GM18502 (cell line): ENCODE measurements at regions not wholly inside any gene's neighbourhood (a gene's known extent, or its start where the extent isn't known, plus 50 kb on each side); places are given as distances from the start of the nearest gene placed in this dataset.

Experiments used
- ATAC-seq: cut with Tn5 transposase; IDR thresholded peaks from one replicate; pipeline ENCODE4 v1.9.1; 2021; ENCODE audit warnings: mild to moderate bottlenecking; ENCODE audit not compliant: unreplicated experiment, poor library complexity

DNA sequence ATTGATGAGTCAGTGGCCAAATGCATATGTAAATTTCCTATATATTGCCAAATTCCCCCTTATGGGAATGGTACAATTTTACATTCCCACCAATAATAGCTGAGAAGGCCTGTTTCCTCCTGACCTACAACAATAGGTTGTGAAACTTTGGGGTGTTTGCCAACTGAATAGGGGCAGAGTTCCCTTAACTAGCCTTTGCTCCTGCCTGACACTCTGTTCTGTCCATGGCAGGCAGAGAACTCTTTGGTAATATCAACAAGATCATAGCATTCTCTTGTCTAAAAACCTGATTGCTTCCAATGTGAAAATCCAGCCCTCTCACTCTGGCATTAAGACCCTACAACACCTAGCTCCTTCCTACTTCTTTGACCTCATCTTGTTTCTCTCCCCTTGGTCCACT, 149.7 kb downstream of the HAPSTR1 start:
- ATAC-seq, result no peak

DNA sequence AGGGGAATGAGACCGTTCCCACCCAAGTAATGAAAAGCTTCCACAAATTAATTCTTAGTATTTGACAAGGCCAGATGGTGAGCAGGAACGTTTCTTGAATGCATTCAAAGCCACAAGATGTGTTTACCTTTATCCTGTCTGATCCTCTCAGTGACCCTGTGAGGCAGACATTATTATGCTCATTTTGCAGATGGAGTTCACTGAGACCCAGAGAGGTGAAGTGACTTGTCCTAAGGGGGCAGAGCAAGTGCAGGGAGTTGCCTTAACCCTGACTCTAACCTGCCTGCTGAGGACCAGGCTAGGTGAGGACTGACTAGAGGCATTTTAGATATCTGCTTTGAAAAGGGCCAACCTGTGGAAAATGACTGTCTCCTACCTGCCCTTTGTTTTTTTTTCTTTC, 156.7 kb downstream of the HAPSTR1 start:
- no peak for ATAC-seq

DNA sequence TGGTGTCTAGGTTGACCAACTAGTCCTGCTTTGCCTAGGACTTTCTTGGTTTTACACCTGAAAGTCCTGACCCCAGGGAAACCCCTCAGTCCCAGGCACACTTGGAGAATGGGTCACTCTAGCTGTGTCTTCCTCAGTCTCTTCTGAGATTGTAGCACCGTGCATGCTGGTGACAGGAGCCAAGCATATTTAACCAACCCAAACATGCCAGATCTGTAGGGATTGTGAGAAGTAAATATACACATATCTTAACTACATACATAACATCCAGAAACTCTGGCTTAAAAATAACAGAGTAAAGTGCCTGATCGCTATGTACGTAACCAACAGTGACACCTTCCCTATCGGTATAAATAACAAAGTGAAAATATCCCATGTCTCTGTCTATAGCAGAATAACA, 158.1 kb downstream of the HAPSTR1 start:
- no peak for ATAC-seq

DNA sequence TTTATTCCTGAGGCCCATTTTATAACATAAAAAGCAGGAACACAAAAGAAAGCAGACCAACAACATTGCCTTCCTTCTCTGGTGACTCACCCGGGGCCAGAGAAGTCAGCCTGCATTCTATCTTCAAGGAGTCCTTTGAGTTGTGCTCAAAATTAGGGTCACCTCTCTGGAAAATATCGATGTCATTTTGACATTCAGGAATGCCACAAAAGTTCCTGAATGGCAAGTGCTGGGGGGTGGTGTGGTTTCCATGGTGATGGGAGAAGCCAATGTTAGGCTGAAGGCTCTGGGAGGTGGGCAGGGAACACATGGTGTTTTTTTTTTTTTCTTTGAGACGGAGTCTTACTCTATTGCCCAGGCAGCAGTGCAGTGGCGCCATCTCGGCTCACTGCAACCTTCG, 159.6 kb downstream of the HAPSTR1 start:
- no peak for ATAC-seq

DNA sequence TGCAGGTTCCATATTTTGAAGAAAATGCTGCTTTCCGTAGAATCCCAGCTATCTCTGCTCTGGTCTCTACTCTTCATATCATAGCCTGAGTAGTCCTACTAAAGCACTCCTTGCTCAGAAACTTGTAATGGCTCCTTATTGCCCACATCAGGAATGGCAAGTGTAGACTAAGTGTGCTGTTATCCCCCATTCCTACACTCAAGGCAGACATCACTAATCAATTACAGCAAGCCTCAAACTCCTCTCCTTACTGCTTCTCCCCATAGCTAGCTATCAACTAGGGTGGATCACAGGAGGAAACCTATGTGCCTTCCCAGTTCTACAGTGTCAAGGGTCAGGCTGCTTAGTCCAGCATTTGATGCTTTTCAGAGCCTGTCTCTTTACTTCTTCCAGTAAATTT, 163.4 kb downstream of the HAPSTR1 start:
- no peak for ATAC-seq

DNA sequence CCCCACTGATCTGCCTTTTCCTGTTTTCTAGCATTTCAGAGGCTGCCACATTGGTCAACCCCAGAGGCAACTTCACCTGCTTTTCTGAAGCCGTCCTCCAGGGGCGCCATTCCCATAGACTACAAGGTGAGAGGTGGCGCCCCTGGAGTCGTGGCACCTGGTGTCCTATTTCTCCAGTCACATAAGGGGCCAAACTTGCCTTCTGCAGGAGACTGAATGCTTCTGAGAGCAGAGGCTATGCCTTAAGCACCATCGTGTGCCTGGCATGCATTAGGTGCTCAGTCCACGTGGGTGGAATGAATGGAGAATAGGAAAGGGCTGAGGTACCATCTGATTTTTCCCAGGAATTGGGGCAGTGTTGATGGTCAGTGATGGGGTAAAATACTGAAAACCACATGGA, 164.8 kb downstream of the HAPSTR1 start:
- ATAC-seq, result no peak

DNA sequence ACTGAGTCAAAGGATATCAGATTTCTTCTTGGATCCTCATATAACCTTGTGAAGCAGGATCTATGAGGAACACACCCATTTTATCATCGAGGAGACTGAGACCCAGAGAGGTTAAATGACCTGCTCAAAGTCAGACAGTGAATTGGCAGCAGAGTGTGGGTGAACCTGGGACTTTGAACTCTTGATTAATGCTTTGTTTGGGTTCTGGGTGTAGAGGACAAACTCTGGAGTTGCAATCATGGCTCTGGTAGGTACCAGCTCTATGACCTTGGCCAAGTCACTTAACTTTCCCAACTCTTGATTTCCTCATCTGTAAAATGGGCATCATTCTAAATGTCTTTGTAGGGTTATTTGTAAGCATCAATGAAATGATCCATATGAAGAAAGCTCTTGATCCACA, 166.4 kb downstream of the HAPSTR1 start:
- ATAC-seq, result no peak

DNA sequence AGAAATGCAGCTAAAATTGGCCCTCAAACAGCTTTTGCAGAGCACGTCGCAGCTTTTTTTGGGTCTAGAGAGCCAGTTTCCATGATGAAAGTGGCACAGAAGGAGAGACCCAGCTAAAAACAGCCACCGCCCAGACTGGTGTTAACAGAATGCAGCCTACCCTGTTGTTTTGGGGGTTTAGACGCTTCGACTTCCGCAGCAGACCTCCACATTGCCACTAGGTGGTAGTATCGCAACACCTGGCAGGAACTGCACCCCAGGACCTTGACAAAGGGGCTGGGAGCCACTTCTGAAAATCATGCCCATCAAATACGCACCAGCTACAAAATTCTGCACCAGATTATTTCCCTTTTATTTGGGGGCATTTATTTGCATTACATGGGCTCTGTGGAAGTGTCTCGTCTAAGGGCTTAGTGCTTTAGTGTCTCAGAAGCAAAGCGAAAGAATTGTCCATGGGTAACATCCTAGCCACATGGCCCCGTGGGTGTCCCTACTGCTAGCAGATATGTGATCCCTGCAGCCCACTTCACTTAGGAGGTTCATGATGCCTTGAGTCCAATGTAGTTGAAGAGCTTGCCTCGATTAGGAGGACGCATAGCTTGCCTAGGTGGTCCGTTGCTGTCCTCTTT, 167.1 kb downstream of the HAPSTR1 start:
- peak; percentile 43 for ATAC-seq

DNA sequence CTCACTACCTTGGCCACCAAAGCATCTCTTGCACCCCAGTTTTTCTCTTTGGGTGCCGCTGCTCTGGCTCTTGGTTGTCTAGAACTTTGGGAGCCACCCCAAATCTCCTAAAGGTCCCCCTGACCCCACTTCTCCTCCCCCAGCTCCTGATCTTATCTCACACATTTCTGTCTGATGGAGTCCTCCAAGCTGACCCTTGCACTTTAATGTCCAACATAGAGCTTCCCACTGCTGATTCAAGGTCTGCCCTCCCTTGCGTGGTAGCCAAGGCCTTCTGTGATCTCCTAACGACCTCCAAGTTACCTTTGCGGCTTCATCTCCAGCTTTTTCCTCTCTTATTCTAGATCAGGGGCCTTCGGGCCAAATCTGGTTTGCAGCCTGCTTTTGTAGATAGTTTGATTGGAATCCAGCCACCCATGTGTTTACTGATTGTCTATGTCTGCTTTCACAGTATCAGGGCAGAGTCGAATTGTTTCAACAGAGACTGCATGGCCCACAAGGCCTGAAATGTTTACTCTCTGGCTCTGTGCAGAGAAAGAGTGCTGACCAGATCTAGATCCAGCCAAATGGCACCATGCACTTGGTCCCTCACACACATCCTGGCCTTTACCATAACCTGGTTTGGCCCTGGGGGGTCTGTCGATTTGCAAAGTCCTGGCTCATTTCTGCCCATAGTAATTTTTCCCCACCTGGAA, 168.6 kb downstream of the HAPSTR1 start:
- no peak for ATAC-seq

DNA sequence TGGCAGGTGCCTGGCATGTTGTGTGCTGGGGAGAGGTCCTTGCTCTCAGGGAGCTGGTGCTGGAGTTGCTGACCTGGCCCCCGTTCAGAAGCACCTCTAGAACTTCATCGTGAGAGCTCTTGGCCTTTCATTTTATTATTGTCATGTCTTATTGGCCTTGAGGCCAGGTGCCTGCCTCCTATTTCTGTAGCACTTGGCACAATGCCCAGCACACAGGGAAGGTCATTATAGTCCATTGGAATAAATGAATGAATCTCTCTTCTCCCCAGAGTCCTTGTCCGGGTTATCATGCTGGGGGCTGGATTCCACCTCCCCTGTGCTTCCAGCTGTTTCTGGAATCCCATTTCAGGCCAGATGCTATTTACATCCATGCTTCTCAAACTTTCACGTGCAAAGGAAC, 169.2 kb downstream of the HAPSTR1 start:
- no peak for ATAC-seq

DNA sequence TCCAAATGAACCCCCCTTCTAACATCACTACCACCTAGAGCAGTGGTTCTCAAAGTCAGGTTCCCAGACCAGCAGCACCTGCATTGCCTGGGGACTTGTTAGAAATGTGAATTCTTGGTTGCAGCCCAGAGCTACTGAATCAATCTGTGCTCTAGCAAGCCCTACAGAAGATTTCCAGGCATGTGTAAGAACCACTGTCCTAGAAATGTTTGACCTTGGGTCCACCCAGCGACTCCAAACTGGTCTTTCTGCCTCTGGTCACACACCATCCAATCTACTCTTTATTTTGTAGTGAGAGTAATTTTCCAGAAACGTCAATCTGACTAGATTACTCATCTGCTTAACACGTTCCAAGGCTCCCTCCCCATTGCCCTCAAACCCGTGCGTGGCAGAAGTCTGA, 169.9 kb downstream of the HAPSTR1 start:
- no peak for ATAC-seq

DNA sequence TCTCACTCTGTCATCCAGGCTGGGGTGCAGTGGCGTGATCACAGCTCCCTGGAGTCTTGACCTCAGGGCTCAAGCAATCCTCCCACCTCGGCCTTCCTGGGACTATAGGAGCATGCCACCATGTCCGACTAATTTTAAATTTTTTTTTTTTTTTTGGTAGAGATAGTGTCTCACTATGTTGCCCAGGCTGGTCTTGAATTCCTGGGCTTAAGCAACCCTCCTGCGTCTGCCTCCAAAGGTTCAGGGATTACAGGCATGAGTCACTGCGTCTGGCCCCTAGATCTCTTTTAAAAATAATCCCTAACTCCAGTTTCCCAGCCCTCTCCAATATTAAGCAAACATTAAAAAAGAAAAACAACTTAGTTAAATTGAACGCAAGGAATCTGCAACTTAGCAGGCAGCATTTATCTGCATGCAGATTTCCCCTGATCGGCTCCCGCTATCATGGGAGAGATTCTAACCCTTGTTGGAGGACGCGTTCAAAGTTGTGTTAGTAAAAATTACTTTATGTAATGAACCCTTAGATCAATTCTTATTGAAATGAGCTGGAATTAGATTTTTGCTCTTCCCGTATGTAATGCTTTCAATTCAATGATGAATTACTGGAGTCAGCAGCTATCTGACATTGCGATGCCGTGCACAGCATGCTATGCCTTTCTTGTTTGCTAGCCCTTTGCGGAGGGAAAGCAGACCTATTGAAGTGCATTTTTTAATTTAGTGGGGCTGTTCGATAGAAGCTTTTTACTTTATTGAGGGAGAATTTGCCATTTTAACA, 171.7 kb downstream of the HAPSTR1 start:
- no peak for ATAC-seq

DNA sequence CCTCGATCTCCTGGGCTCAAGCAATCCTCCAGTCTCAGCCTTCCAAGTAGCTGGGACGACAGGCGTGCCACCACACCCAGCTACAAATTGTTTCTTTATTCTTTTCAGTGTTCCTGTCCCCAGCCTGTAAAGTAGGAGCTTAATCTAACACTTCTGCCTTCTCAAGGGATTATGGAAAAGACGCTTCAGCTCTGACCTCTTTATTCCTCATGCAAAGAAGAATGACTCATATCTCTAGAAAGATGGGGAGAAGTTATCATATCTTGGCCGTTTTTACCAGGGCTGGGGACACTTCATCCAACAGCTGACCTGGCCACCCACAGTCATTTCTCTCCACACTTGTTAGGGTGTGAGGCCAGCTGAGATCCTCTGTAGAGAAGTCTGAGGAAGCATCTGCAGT, 172.6 kb downstream of the HAPSTR1 start:
- no peak for ATAC-seq

DNA sequence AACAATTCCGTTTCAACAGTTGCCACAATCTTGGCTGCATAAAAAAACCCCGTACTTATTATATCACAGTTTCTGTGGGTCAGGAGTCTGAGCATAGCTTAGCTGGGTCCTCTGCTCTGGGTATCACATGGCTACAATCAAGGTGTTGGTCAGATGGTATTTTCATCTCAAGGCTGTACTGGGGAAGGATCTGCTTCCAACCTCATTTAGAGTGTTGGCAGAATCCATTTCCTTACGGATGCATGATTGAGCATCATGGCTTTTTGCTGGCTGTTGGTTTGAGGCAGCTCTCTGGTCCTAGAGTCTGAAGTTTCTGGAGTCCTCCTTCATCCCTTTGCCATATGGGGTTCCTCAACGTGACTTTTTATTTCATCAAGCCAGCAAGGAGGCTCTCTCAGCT, 177.0 kb downstream of the HAPSTR1 start:
- ATAC-seq, result no peak

DNA sequence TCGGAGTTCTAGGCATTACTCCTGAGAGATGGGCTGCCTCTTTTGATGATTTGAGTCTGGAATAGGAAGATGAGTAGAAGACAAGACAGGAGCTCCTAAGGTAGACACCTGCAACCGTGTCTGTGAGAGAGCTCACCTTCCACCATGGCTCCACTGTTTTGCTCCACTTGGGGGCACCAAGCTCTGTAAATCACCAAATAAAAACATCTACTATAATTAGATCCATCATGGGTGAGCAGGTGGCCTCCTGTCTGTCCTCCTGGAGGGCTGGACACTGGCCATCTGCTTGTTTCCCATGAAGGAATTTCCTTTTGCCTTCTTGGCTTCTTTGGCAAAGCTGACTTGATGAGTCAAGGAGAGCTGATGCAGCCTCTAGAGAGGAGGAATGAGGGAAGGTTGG, 179.0 kb downstream of the HAPSTR1 start:
- ATAC-seq, result no peak

DNA sequence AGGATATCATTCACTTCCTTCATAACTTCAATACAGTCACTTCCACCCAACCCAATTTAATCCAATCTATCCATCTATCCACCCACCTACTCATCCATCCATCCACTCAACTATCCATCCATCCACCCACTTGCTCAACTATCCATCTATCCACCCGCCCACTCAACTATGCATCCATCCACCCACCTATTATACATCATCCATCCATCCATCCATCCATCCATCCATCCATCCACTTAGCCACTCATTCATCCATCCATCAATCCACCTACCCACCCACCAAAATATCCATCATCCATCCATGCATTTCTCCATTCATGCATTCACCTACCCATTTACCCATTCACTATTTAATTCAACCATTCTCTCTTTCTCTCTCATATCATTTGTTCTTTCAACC, 179.5 kb downstream of the HAPSTR1 start:
- ATAC-seq, result no peak

DNA sequence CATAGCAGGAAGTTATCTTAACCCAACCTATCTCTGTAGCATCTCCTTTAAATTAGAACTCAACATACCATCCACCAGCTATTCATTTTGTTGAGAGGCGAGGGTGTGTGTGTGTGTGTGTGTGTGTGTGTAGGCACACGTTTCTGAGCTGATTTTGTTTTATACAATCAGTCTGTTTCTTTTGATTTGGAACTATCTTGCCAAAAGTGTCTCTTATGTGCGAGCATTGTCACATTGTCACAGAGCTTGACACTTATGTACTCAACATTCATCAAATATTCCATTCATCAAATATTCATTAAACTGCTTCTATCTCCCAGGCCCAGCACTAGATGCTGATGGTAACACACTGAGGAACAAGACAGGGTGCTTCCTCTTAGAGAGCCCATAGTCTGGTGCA, 180.4 kb downstream of the HAPSTR1 start:
- no peak for ATAC-seq

DNA sequence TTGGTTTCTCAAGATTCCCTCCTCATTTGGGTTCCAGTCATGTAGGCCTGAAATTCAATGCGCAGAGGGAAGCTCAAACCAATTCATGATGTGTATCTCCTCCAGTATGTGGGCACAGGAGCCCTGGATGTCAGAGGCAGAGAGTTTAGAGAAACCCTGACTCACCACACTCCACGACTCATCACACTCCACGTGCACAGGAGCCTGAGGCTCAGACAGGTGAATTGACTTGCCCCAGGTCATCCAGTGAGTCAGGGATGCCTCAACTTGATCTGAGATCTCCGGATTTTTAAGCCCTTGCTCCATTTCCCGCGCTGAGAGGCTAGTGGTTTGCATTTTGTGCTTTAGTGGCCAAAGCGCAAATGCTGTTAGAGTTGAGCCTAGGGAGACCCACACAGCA, 183.9 kb downstream of the HAPSTR1 start:
- no peak for ATAC-seq

DNA sequence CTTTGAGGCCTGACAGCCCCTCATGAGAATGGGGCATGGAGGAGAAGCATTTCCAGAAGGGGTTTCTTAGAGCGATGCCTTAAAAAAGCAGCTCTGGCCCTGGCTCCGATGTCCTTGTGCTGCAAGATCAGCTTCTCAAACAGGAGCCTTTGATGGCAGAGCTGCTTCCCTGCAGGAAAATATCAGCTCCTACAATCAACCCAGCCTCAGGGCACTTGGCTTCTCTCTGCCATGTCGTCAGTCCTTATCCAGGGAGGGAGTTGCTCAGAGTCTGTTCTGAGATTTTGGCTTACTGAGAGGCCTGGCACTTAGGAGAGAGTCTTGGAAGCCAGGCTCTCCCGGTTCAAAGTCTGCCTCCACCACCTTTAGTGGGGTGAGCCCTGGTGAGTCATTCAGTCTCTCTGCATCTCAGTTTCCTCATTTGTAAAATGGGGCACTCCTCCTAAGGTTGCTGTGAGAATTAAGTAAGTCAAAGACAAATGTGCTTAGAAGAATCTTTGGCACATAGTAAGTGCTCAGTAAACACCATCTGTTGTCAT, 184.4 kb downstream of the HAPSTR1 start:
- no peak for ATAC-seq

DNA sequence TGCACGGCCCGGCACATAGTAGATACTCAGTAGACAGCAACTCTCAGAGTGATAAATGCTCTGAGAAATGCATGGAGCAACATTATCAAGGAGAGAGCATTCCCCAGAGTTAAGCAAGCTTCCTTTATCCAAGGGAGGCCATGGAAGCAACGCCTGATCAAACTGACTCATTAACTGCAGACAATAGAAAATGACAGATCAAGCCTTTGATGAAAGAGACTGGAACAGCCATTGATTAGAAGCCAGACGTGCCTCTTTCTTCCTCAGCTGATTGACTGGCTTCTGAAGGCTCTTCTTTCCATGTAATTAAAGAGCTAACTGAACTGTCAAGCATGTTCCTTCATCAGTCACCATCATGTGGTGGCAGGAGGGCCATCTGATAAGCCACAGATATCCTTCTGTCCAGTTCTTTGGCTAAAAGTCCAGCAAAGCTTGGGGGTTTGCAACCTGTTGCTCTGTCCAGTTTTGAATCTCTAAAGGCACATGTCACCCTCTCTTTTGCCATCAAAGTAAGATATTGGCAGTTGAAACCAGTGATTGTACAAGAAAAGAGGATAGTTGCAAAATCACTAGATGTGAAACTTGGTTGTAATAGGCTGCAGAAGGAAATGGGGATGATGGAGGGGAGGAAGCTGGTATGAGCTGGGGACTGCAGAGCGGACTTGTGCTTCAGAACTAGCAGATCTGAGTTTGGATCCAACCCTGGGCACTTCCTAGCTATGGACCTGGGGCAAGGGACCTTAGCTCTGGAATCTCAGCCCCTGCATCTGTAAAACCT, 188.0 kb downstream of the HAPSTR1 start:
- ATAC-seq, result no peak

DNA sequence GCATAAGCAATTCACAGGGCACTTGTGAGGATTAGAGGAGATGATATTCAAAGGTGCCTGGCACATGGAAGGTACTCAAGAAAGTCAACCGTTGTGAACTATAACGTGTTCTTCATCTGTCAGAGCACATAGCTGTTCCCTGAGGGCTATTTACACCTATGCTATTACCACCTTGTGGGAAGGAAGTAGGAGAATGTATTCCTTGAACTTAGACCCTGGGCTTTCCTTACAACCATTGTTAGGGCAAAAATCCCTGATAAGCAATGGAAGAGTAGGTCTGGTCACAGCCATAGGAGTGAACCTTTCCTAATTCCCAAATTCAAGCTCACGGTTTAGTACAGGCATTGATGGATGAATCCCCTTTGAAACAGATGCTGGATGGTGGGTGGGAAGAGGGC, 188.6 kb downstream of the HAPSTR1 start:
- no peak for ATAC-seq
